HEK293 (cell line): ENCODE measurements at regions not wholly inside any gene's neighbourhood (a gene's known extent, or its start where the extent isn't known, plus 50 kb on each side); places are given as distances from the start of the nearest gene placed in this dataset.

ENCODE experiments used
- CTCF ChIA-PET: fragments of 350-600 bp; formaldehyde crosslinking; extraction: SDS; loops from one replicate; lab custom pipeline; 2021; ENCODE audit warnings: antibody characterized with exemption; lab: Yijun Ruan, JAX
- POLR2A ChIA-PET: fragments of 300-600 bp; formaldehyde crosslinking; extraction: SDS; loops from one replicate; lab custom pipeline; 2020; ENCODE audit warnings: antibody characterized with exemption, inconsistent platforms; lab: Yijun Ruan, JAX
- H3K27ac ChIP-seq: fragments of 200-500 bp; sonication (Bioruptor generic); 2 replicates; pipeline ENCODE4 v1.5.1; 2014; ENCODE audit warnings: low read depth, low read length, control low read depth, inconsistent platforms; ENCODE audit errors: extremely low read depth
- H3K36me3 ChIP-seq, 2 experiments: fragments of 200-500 bp in 1 of 2; sonication (Bioruptor generic) in 1 of 2; 1 replicate in 1 of 2; 2 replicates in 1 of 2; pipeline ENCODE4 v1.5.1; 2014 to 2017; ENCODE audit warnings: inconsistent platforms in 2 of 2, low read length in 2 of 2; ENCODE audit not compliant: control insufficient read depth in 2 of 2, insufficient read depth in 1 of 2
- H3K4me1 ChIP-seq: fragments of 200-500 bp; sonication (Bioruptor generic); 2 replicates; pipeline ENCODE4 v1.5.1; 2014; ENCODE audit warnings: mild to moderate bottlenecking, low read length, inconsistent platforms; ENCODE audit not compliant: control insufficient read depth, insufficient read depth
- H3K4me3 ChIP-seq: 2 replicates; pipeline ENCODE4 v1.5.1; 2011; ENCODE audit warnings: low read depth, mild to moderate bottlenecking, control low read depth, low read length, moderate library complexity
- H3K9me3 ChIP-seq: fragments of 200-500 bp; sonication (Bioruptor generic); 2 replicates; pipeline ENCODE4 v1.5.1; 2014; ENCODE audit warnings: low read depth, low read length, inconsistent platforms; ENCODE audit not compliant: control insufficient read depth, insufficient read depth
- HIC1 ChIP-seq: fragments of 450-650 bp; formaldehyde crosslinking; IDR thresholded peaks from 2 replicates; pipeline ENCODE4 v1.5.1; 2016; ENCODE audit warnings: missing biosample characterization, missing genetic modification characterization
- MEIS1 ChIP-seq: sonication (generic); formaldehyde crosslinking; IDR thresholded peaks from 2 replicates; pipeline ENCODE4 v1.8.1; 2022; ENCODE audit warnings: missing genetic modification reagents, mild to moderate bottlenecking, borderline replicate concordance
- PBX3 ChIP-seq: sonication (generic); formaldehyde crosslinking; IDR thresholded peaks from 2 replicates; pipeline ENCODE4 v1.8.1; 2022; ENCODE audit warnings: mild to moderate bottlenecking, moderate library complexity, missing genetic modification reagents
- PRDM1 ChIP-seq: fragments of 450-650 bp; formaldehyde crosslinking; IDR thresholded peaks from 2 replicates; pipeline ENCODE4; 2016; ENCODE audit warnings: missing biosample characterization, missing genetic modification characterization
- TSHZ1 ChIP-seq: fragments of 450-650 bp; formaldehyde crosslinking; IDR thresholded peaks from 2 replicates; pipeline ENCODE4 v1.5.1; 2016; ENCODE audit warnings: missing biosample characterization, missing genetic modification characterization, borderline replicate concordance
- ZNF114 ChIP-seq: fragments of 450-650 bp; formaldehyde crosslinking; IDR thresholded peaks from 2 replicates; pipeline ENCODE4 v1.5.0; 2017; ENCODE audit warnings: missing biosample characterization, missing genetic modification characterization
- ZNF155 ChIP-seq: fragments of 450-650 bp; formaldehyde crosslinking; IDR thresholded peaks from 2 replicates; pipeline ENCODE4 v1.5.1; 2016; ENCODE audit warnings: missing biosample characterization, missing genetic modification characterization
- ZNF174 ChIP-seq: fragments of 450-650 bp; formaldehyde crosslinking; IDR thresholded peaks from 2 replicates; pipeline ENCODE4 v1.5.0; 2017; ENCODE audit warnings: missing biosample characterization, mild to moderate bottlenecking, missing genetic modification characterization
- ZNF2 ChIP-seq: fragments of 450-650 bp; formaldehyde crosslinking; IDR thresholded peaks from 2 replicates; pipeline ENCODE4 v1.5.1; 2016; ENCODE audit warnings: missing biosample characterization, missing genetic modification characterization
- ZNF221 ChIP-seq: fragments of 450-650 bp; formaldehyde crosslinking; IDR thresholded peaks from 2 replicates; pipeline ENCODE4 v1.5.1; 2017; ENCODE audit warnings: missing biosample characterization, missing genetic modification characterization, borderline replicate concordance
- ZNF274 ChIP-seq, 2 experiments: fragments of 200-500 bp in 1 of 2; fragments of 450-650 bp in 1 of 2; sonication (Bioruptor generic) in 1 of 2; formaldehyde crosslinking in 1 of 2; IDR thresholded peaks; 2 replicates each; pipeline versions ENCODE4 v1.5.1 to v1.6.1; 2014 to 2016; ENCODE audit warnings: borderline replicate concordance in 1 of 2, inconsistent platforms in 1 of 2, low read length in 1 of 2, missing biosample characterization in 1 of 2, missing genetic modification characterization in 1 of 2
- ZNF324 ChIP-seq: fragments of 450-650 bp; formaldehyde crosslinking; IDR thresholded peaks from 2 replicates; pipeline ENCODE4 v1.5.1; 2016; ENCODE audit warnings: missing biosample characterization, missing genetic modification characterization
- ZNF510 ChIP-seq: fragments of 450-650 bp; formaldehyde crosslinking; IDR thresholded peaks from 2 replicates; pipeline ENCODE4 v1.5.1; 2018; ENCODE audit warnings: mild to moderate bottlenecking, missing genetic modification characterization, missing biosample characterization; ENCODE audit not compliant: insufficient replicate concordance
- ZNF555 ChIP-seq: fragments of 450-650 bp; formaldehyde crosslinking; conservative IDR thresholded peaks from 2 replicates; pipeline ENCODE4 v1.5.1; 2017; ENCODE audit warnings: missing biosample characterization, mild to moderate bottlenecking, missing genetic modification characterization, inconsistent platforms
- ZNF629 ChIP-seq: fragments of 450-650 bp; formaldehyde crosslinking; IDR thresholded peaks from 2 replicates; pipeline ENCODE4 v1.5.1; 2017; ENCODE audit warnings: missing biosample characterization, missing genetic modification characterization
- ZXDB ChIP-seq: fragments of 450-650 bp; formaldehyde crosslinking; IDR thresholded peaks from 2 replicates; pipeline ENCODE4 v1.5.1; 2016; ENCODE audit warnings: missing biosample characterization, missing genetic modification characterization

GRCh38 chr2:11988691-11989353 lies 242.4 kb downstream of the LPIN1 start:
- Histone ChIP-seq H3K4me3 (no peak overlapping the region), H3K27ac (no peak overlapping the region), H3K36me3 (no peaks in the 10 kb centered on the region), H3K4me1 (no peaks in the 10 kb centered on the region), H3K9me3 (no peaks in the 10 kb centered on the region)
- ChIA-PET POLR2A (no interaction called here), CTCF (interaction anchor here (0.9 kb wide), 1 partner anchor 12 kb away, joined by 3 read pairs; no protein-coding TSS in a partner anchor)
- no peak for TF ChIP-seq ZNF114 (tag by site-specific recombination)
- TF ChIP-seq HIC1 (tag by site-specific recombination), result no peak
- no peak for TF ChIP-seq ZNF274 (IDR thresholded peaks at IDR 0.05; ENCODE audit: low read length)
- TF ChIP-seq ZNF274 (tag by site-specific recombination; IDR thresholded peaks at IDR 0.05; ENCODE audit: borderline replicate concordance), result no peak
- TF ChIP-seq PRDM1, result no peak
- no peak for TF ChIP-seq ZXDB
- no peak for TF ChIP-seq ZNF2 (tag by site-specific recombination)
- TF ChIP-seq PBX3 (CRISPR knock-in tag), result no peak
- no peak for TF ChIP-seq TSHZ1 (tag by site-specific recombination)
- no peak for TF ChIP-seq ZNF510

- no peaks in the 10 kb centered on the region for H3K36me3 ChIP-seq
- no peak overlapping the region for H3K27ac ChIP-seq
- ChIA-PET POLR2A (no interaction called here), CTCF (interaction anchor here (0.7 kb wide), 1 partner anchor 91 kb away, joined by 3 read pairs; no protein-coding TSS in a partner anchor)
- H3K4me3 ChIP-seq, result no peak overlapping the region
- H3K4me1 ChIP-seq, result no peaks in the 10 kb centered on the region
- TF ChIP-seq ZNF155, result no peak
- no peak for TF ChIP-seq ZNF629 (tag by site-specific recombination)
- no peak for TF ChIP-seq ZNF555
- no peak for TF ChIP-seq ZNF221 (tag by site-specific recombination)
- TF ChIP-seq MEIS1 (CRISPR knock-in tag), result no peak
- TF ChIP-seq ZNF324 (tag by site-specific recombination), result no peak
- TF ChIP-seq ZNF174 (tag by site-specific recombination), result no peak
- H3K9me3 ChIP-seq, result no peaks in the 10 kb centered on the region
Observed at GRCh38 chr2:11989354-11989703, 242.9 kb downstream of the LPIN1 start.
